ENCODE measurements at regions not wholly inside any gene's neighbourhood (a gene's known extent, or its start where the extent isn't known, plus 50 kb on each side); places are given as distances from the start of the nearest gene placed in this dataset.

DNA sequence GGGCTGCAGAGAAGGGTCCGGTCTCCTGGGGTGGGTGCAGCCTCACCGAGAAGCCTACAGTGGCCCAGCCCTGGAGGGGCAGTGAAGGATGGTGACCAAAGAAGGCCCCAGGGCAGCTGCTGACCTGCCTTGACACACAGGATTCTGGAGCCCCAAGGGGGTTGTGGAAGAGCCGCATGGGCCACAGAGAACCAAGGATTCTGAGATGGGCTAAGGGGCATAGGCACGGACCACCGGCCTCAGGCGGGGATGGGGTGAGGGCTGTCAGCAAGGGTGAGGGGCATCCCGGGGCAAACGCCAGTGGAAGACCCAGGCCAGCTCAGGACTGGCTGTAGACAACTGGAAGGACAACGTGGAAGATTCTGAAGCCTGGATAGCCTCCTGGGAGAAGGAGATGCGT, 151.6 kb downstream of the TEX29 start:
- Mint-ChIP-seq H3K9me3 (peaks cover 0 to 1% (median 0%) of the 10 kb centered on the region in 8 donors), H3K4me1 (no peaks in the 10 kb centered on the region), H3K4me3 (no peak overlapping the region), H3K36me3 (no peaks in the 10 kb centered on the region), H3K27me3 (peaks cover 5 to 10% of the 10 kb centered on the region in 2 donors), H3K27ac (no peak overlapping the region)
- DNase-seq, result no peak
- Histone ChIP-seq H3K4me3 (ENCODE audit: low read length in 2 of 2) (no peak overlapping the region), H3K27me3 (ENCODE audit: insufficient read depth, low read length) (no peaks in the 10 kb centered on the region), H3K4me1 (ENCODE audit: insufficient read depth, low read length) (no peaks in the 10 kb centered on the region), H3K36me3 (ENCODE audit: insufficient read depth, low read length) (no peaks in the 10 kb centered on the region), H3K27ac (ENCODE audit: low read depth, low read length) (no peak overlapping the region), H3K9me3 (ENCODE audit: control insufficient read depth in 1 of 2, low read length in 2 of 2) (no peaks in the 10 kb centered on the region)
- ChIA-PET POLR2A (ENCODE audit: partially characterized antibody) (no interaction called here), CTCF (ENCODE audit: partially characterized antibody) (no interaction called here)
- intact Hi-C loops (cut with micrococcal nuclease), result no loop called here

DNA sequence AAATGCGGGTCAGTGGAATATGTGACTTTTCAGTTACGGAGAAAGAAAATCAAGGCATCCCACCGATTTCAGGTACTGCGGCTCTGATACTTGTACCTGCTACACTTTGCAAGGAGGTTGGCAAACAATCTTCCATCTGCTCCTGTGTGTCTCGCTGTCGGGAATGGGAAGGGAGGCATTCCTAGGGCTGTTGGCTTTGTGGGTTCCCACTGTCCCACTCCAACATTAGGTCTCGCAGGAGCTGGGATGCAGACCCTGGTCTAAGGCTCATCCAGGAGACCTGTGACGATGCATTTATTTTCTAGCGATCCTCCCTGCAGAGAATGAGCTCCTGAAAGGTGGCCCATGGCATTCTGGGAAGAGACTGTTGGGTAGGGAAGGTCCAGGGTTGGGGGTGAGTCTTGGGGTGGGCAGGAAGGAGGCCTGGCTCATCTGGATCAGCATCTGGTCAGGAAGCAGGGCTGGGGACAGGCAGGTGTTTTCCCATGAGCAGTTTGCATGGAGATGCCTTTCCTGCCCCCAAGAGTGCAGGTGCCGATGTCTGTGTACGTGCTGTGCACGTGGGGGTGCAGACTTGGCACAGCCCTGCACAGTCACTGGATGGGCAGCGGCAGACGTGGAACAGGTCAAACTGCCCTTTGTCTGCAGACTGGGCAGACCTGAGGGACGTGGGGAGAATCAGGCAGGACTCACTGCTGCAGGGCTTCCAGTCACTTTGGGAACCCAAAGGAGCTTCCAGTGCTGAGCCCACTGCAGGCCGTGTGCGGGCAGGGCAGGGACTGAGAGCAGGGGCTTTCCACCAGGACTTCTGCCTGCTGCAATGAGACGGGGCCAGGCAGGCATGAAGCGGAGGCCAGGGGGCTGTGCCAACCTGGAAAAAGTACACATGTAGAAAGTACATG, 152.4 kb downstream of the TEX29 start:
- Mint-ChIP-seq H3K27ac (no peak overlapping the region), H3K27me3 (peaks cover 2 to 4% of the 10 kb centered on the region in 2 donors), H3K9me3 (no peaks in the 10 kb centered on the region), H3K36me3 (no peaks in the 10 kb centered on the region), H3K4me1 (no peaks in the 10 kb centered on the region), H3K4me3 (no peak overlapping the region)
- ChIA-PET POLR2A (ENCODE audit: partially characterized antibody) (no interaction called here), CTCF (ENCODE audit: partially characterized antibody) (interaction anchor here (5.2 kb wide), 1 partner anchor 1134 kb away, joined by 26 read pairs; no protein-coding TSS in a partner anchor)
- H3K4me1 ChIP-seq (ENCODE audit: insufficient read depth, low read length), result no peaks in the 10 kb centered on the region
- intact Hi-C loops (cut with micrococcal nuclease), result no loop called here
- no peaks in the 10 kb centered on the region for H3K36me3 ChIP-seq (ENCODE audit: insufficient read depth, low read length)
- H3K4me3 ChIP-seq (ENCODE audit: low read length in 2 of 2), result no peak overlapping the region
- DNase-seq, result no peak
- no peaks in the 10 kb centered on the region for H3K9me3 ChIP-seq (ENCODE audit: control insufficient read depth in 1 of 2, low read length in 2 of 2)
- no peaks in the 10 kb centered on the region for H3K27me3 ChIP-seq (ENCODE audit: insufficient read depth, low read length)
- H3K27ac ChIP-seq (ENCODE audit: low read depth, low read length), result no peak overlapping the region

DNA sequence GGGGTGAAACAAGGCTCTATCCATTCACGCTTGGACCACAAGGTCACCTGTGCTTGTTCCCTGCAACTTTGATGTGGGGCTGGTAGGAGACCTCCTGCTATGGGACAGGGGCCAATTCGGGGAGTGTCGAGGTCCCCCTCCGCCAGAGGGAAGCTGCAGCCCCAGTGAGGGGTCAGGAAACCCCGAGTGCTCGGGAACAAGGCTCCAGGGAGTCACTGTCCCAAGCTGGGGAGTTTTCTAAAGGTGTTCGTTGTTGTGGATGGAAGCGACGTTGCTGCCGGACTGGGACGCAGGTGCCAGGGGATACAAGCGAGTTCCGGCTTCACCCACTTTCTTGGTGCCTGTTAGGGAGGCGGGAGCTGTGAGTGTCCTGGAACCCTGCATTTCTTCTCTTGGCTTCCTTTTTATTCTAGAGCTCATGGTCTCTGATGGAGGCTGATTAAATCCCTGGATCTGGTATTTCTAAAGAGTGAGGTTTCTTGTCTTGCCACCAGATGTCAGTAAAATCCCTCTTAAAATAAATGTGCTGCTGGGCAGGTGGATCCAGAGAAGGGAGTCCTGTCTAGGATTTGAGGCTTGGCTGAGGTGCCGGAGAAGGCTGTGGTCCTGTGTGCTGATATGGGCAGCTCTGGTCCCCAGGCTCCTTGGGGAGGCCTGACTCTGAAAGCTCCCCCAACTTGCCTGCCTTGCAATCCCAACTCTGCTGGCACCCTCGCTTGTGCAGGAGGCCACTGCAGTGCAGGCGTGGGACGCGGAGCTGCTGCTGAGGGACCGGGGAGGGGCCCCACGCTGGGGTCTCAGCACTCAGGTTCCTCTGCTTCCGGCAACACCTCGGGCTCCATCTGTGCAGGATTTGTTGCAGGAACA, 153.9 kb downstream of the TEX29 start:
- intact Hi-C loops (cut with micrococcal nuclease), result no loop called here
- no peaks in the 10 kb centered on the region for H3K9me3 ChIP-seq (ENCODE audit: control insufficient read depth in 1 of 2, low read length in 2 of 2)
- Mint-ChIP-seq H3K27me3 (peaks cover 3 to 5% of the 10 kb centered on the region in 2 donors), H3K4me3 (no peak overlapping the region), H3K9me3 (no peaks in the 10 kb centered on the region), H3K4me1 (no peaks in the 10 kb centered on the region), H3K36me3 (no peaks in the 10 kb centered on the region), H3K27ac (no peak overlapping the region)
- H3K4me3 ChIP-seq (ENCODE audit: low read length in 2 of 2), result no peak overlapping the region
- no peak overlapping the region for H3K27ac ChIP-seq (ENCODE audit: low read depth, low read length)
- POLR2A ChIA-PET (ENCODE audit: partially characterized antibody), result no interaction called here
- CTCF ChIA-PET (ENCODE audit: partially characterized antibody), result interaction anchor here (1.4 to 5.2 kb wide), 2 partner anchors 45 to 1132 kb away, joined by 5 to 26 read pairs; no protein-coding TSS in a partner anchor
- DNase-seq, result peak in 2 of 5 donors; percentile 2 to 4
- no peaks in the 10 kb centered on the region for H3K27me3 ChIP-seq (ENCODE audit: insufficient read depth, low read length)
- H3K4me1 ChIP-seq (ENCODE audit: insufficient read depth, low read length), result no peaks in the 10 kb centered on the region
- H3K36me3 ChIP-seq (ENCODE audit: insufficient read depth, low read length), result no peaks in the 10 kb centered on the region

DNA sequence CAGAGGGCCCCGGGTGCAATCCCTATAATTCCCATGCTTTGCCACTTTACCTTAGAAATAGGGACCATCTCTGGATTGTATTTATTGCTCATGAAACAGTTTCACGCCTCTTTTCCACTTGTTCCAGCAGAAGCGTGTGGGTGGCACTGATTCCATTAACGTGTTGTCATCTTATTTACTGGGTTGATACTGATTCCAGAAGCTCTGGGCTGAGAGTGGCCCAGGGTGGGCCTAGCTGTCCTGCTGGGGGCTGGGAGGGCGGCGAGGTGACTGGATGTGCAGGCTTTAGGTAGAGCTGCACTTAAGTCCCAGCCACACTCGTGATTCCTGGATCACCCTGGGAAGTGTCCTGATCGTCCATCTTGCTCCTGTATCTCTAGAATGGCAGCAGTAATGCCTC, 155.0 kb downstream of the TEX29 start:
- intact Hi-C loops (cut with micrococcal nuclease), result no loop called here

DNA sequence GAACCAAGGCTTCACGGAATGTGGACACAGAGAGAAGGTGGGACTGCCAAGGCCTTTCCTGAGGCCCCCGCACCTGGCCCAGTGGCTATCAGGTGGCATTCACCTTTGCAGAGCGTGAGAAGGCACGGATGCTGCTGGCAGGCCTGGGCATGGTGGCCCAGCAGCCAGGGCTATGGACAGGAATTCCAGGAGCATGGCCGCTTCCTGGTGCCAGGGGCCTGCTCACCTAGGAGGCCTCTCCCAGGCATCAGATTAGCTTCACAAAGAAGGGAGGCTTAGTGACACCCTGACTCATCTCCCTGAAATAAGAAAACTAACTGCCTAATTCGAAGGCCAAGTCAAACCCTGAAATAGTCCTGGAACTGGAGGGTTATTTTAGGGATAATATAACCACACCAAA, 155.8 kb downstream of the TEX29 start:
- Mint-ChIP-seq H3K27ac (no peak overlapping the region), H3K36me3 (no peaks in the 10 kb centered on the region), H3K4me1 (no peaks in the 10 kb centered on the region), H3K4me3 (no peak overlapping the region), H3K9me3 (no peaks in the 10 kb centered on the region), H3K27me3 (peaks cover 3 to 5% of the 10 kb centered on the region in 2 donors)
- H3K4me3 ChIP-seq (ENCODE audit: low read length in 2 of 2), result no peak overlapping the region
- H3K27me3 ChIP-seq (ENCODE audit: insufficient read depth, low read length), result no peaks in the 10 kb centered on the region
- no peaks in the 10 kb centered on the region for H3K4me1 ChIP-seq (ENCODE audit: insufficient read depth, low read length)
- H3K9me3 ChIP-seq (ENCODE audit: control insufficient read depth in 1 of 2, low read length in 2 of 2), result no peaks in the 10 kb centered on the region
- intact Hi-C loops (cut with micrococcal nuclease), result no loop called here
- CTCF ChIA-PET (ENCODE audit: partially characterized antibody), result interaction anchor here (1.1 to 5.2 kb wide), 2 partner anchors 10 to 1130 kb away, joined by 4 to 26 read pairs; no protein-coding TSS in a partner anchor
- H3K36me3 ChIP-seq (ENCODE audit: insufficient read depth, low read length), result no peaks in the 10 kb centered on the region
- H3K27ac ChIP-seq (ENCODE audit: low read depth, low read length), result no peak overlapping the region
- DNase-seq, result no peak
- POLR2A ChIA-PET (ENCODE audit: partially characterized antibody), result no interaction called here

More for the DNA sequence above, 155.0 kb downstream of the TEX29 start:
- Mint-ChIP-seq H3K9me3 (no peaks in the 10 kb centered on the region), H3K4me1 (no peaks in the 10 kb centered on the region), H3K4me3 (no peak overlapping the region), H3K27ac (no peak overlapping the region), H3K36me3 (no peaks in the 10 kb centered on the region), H3K27me3 (peaks cover 3 to 5% of the 10 kb centered on the region in 2 donors)
- Histone ChIP-seq H3K36me3 (ENCODE audit: insufficient read depth, low read length) (no peaks in the 10 kb centered on the region), H3K9me3 (ENCODE audit: control insufficient read depth in 1 of 2, low read length in 2 of 2) (no peaks in the 10 kb centered on the region), H3K27me3 (ENCODE audit: insufficient read depth, low read length) (no peaks in the 10 kb centered on the region), H3K27ac (ENCODE audit: low read depth, low read length) (no peak overlapping the region), H3K4me3 (ENCODE audit: low read length in 2 of 2) (no peak overlapping the region), H3K4me1 (ENCODE audit: insufficient read depth, low read length) (no peaks in the 10 kb centered on the region)
- ChIA-PET CTCF (ENCODE audit: partially characterized antibody) (interaction anchor here (1.1 to 5.2 kb wide), 2 partner anchors 9 to 1131 kb away, joined by 4 to 26 read pairs; no protein-coding TSS in a partner anchor), POLR2A (ENCODE audit: partially characterized antibody) (no interaction called here)
- DNase-seq, result no peak

DNA sequence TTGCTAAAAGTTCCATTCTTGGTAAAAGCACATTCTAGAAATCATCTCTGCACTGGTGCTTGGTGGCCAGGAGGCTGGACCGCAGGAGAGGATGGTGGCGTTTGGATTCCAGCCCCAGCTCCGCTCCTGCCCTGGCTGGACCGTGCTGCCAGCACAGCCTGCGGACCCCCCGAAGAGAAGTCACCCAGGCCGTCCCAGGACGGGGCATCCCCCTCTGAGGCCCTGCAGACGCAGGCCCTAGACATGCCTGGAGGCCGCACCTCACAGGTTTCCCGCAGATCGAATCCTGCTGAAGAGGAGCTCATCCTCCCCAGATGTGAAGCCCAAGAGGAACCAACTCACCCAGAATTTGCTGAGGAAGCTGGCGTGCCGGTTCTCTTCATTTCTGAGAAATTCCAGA, 159.0 kb downstream of the TEX29 start:
- H3K4me1 ChIP-seq (ENCODE audit: insufficient read depth, low read length), result no peaks in the 10 kb centered on the region
- intact Hi-C loops (cut with micrococcal nuclease), result no loop called here
- no peaks in the 10 kb centered on the region for H3K36me3 ChIP-seq (ENCODE audit: insufficient read depth, low read length)
- no peak overlapping the region for H3K27ac Mint-ChIP-seq
- H3K9me3 Mint-ChIP-seq, result no peaks in the 10 kb centered on the region
- no peak for DNase-seq
- no peak overlapping the region for H3K27ac ChIP-seq (ENCODE audit: low read depth, low read length)
- H3K4me3 Mint-ChIP-seq, result no peak overlapping the region
- CTCF ChIA-PET (ENCODE audit: partially characterized antibody), result no interaction called here
- no peak overlapping the region for H3K4me3 ChIP-seq (ENCODE audit: low read length in 2 of 2)
- peaks cover 0 to 5% of the 10 kb centered on the region in 2 donors for H3K27me3 Mint-ChIP-seq
- POLR2A ChIA-PET (ENCODE audit: partially characterized antibody), result no interaction called here
- H3K36me3 Mint-ChIP-seq, result no peaks in the 10 kb centered on the region
- H3K9me3 ChIP-seq (ENCODE audit: control insufficient read depth in 1 of 2, low read length in 2 of 2), result no peaks in the 10 kb centered on the region
- no peaks in the 10 kb centered on the region for H3K4me1 Mint-ChIP-seq
- no peaks in the 10 kb centered on the region for H3K27me3 ChIP-seq (ENCODE audit: insufficient read depth, low read length)

DNA sequence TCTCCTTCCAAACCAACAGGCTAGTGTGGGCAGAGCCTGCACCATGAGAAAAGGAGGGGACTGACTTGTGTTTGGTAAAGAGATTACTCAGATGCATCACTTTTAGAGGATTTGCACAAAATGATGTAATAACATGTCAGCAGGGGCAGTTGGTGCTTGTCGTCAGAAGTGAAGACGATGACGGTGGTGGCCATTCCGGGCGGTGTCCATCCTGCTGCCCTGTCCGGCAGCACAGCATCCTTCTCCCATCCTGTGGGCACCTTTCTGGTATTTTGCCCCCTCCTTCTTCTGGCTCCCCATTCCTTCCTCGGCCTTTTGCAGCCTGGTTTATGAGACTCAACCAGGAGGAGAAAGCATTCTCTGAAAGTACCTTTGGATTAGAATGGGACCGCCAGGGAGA, 160.1 kb downstream of the TEX29 start:
- ChIA-PET CTCF (ENCODE audit: partially characterized antibody) (interaction anchor here (1.4 kb wide), 1 partner anchor 20 kb away, joined by 3 read pairs; no protein-coding TSS in a partner anchor), POLR2A (ENCODE audit: partially characterized antibody) (no interaction called here)
- Histone ChIP-seq H3K4me1 (ENCODE audit: insufficient read depth, low read length) (no peaks in the 10 kb centered on the region), H3K4me3 (ENCODE audit: low read length in 2 of 2) (no peak overlapping the region), H3K36me3 (ENCODE audit: insufficient read depth, low read length) (no peaks in the 10 kb centered on the region), H3K27ac (ENCODE audit: low read depth, low read length) (no peak overlapping the region), H3K9me3 (ENCODE audit: control insufficient read depth in 1 of 2, low read length in 2 of 2) (no peaks in the 10 kb centered on the region), H3K27me3 (ENCODE audit: insufficient read depth, low read length) (no peaks in the 10 kb centered on the region)
- Mint-ChIP-seq H3K27ac (no peak overlapping the region), H3K4me1 (no peaks in the 10 kb centered on the region), H3K4me3 (no peak overlapping the region), H3K9me3 (peaks cover 0 to 4% (median 0%) of the 10 kb centered on the region in 8 donors), H3K27me3 (peaks cover 0 to 5% of the 10 kb centered on the region in 2 donors), H3K36me3 (no peaks in the 10 kb centered on the region)
- DNase-seq, result no peak
- intact Hi-C loops (cut with micrococcal nuclease), result no loop called here
